ENCODE measurements at regions not wholly inside any gene's neighbourhood (a gene's known extent, or its start where the extent isn't known, plus 50 kb on each side); places are given as distances from the start of the nearest gene placed in this dataset.

DNA sequence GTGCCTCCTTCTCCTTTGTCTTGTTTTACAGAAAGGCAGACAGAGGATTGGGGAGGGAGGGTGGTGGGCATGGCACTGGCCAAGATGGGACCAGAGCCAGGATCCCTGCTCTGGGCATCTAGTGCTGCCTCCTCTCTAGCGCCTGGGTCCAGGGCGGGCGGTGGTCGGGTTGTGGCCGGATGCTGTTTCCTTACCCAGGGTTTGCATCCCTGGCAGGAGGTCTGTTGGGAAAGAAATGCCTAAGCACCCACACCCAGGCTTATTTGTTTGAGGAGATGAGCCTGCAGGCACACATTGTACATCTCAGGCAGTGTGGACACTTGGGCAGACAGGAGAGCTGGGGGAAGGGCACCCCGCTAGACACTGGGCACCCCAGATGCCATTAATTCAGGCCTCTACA is 102.3 kb upstream of the PCBD1 start:
- Histone ChIP-seq H3K9me3 (ENCODE audit: low read length) (no peaks in the 10 kb centered on the region), H2AFZ (ENCODE audit: low read length) (no peak overlapping the region), H4K20me1 (ENCODE audit: insufficient read depth, low read depth, low read length) (no peaks in the 10 kb centered on the region), H3K27ac (ENCODE audit: low read length) (no peak overlapping the region), H3K36me3 (ENCODE audit: insufficient read depth, low read length) (no peaks in the 10 kb centered on the region), H3K4me1 (ENCODE audit: low read length) (no peaks in the 10 kb centered on the region), H3K9ac (ENCODE audit: low read length) (no peak overlapping the region), H3K27me3 (ENCODE audit: low read length) (no peaks in the 10 kb centered on the region), H3K9me2 (replicated peaks; ENCODE audit: insufficient read depth, low read length) (no peaks in the 10 kb centered on the region), H3K4me2 (ENCODE audit: low read depth, low read length, poor library complexity, severe bottlenecking) (no peak overlapping the region), H3K4me3 (ENCODE audit: low read length) (no peak overlapping the region), H3K79me2 (ENCODE audit: low read length) (no peaks in the 10 kb centered on the region)
- no peak for DNase-seq

DNA sequence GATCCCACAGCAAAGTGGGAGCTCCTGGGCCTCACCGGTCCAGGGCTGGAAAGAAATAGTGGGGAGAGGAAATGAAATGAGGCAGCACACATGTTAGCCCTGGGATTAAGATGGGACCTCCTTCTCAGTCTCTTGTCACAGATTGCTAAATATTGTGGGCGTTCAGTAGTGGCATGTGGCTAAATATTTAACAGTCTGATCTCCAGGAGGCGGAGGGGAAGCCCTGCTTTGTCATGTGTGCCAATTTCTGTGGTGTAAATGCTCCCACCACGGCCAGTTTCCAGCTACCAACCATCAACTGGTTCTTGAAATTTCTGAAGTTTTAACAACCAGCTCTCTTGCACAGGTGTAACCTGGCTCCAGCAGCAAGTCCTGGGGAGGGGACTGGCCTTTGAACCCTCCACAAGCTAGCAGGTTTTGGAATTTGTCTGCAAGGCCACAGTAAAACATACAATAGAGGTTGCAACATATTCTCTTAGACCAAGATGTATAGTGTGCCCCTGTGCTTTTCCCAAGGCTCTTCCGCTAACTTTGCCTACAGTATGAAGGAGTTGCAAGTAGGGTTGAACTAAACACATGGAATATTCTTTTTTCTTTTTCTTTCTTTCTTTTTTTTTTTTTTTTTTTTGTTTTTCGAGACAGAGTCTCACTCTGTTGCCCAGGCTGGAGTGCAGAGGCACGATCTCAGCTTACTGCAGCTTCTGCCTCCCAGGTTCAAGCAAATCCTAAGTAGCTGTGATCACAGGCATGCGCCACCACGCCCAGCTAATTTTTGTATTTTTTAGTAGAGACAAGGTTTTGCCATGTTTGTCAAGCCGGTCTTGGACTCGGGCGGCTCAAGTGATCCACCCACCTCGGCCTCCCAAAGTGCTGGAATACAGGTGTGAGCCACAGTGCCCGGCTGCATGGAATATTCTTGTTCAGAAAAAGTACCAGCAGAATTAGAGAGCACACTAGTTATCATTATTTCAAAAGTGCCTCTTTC is 103.1 kb upstream of the PCBD1 start:
- no peaks in the 10 kb centered on the region for H3K36me3 ChIP-seq (ENCODE audit: insufficient read depth, low read length)
- H2AFZ ChIP-seq (ENCODE audit: low read length) = no peak overlapping the region
- no peaks in the 10 kb centered on the region for H3K4me1 ChIP-seq (ENCODE audit: low read length)
- no peaks in the 10 kb centered on the region for H4K20me1 ChIP-seq (ENCODE audit: insufficient read depth, low read depth, low read length)
- no peak overlapping the region for H3K9ac ChIP-seq (ENCODE audit: low read length)
- no peak for DNase-seq
- H3K9me2 ChIP-seq (replicated peaks; ENCODE audit: insufficient read depth, low read length) = no peaks in the 10 kb centered on the region
- H3K9me3 ChIP-seq (ENCODE audit: low read length) = no peaks in the 10 kb centered on the region
- H3K27me3 ChIP-seq (ENCODE audit: low read length) = no peaks in the 10 kb centered on the region
- H3K4me3 ChIP-seq (ENCODE audit: low read length) = no peak overlapping the region
- no peaks in the 10 kb centered on the region for H3K79me2 ChIP-seq (ENCODE audit: low read length)
- no peak overlapping the region for H3K4me2 ChIP-seq (ENCODE audit: low read depth, low read length, poor library complexity, severe bottlenecking)
- H3K27ac ChIP-seq (ENCODE audit: low read length) = no peak overlapping the region

DNA sequence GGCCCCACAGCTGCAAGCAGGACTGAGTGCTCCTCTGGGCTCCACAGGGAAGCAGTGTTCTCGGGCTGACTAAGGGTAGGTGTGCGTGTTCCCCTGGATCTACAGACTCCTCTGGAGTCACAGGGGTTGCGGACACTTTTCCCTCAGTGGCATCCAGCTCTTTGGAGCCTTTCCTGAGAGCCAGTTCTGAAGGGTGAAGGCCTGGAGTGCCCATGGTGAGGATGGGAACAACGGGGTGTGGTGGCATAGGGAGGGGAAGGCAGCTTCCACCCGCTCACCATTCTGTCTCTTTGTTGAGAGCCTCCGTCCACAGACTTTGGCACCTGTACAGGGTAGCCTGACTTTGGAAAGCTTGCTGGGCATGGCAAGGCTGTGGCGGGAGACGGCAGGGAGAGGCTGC is 104.1 kb upstream of the PCBD1 start:
- Histone ChIP-seq H3K4me2 (ENCODE audit: low read depth, low read length, poor library complexity, severe bottlenecking) (no peak overlapping the region), H4K20me1 (ENCODE audit: insufficient read depth, low read depth, low read length) (no peaks in the 10 kb centered on the region), H3K27ac (ENCODE audit: low read length) (no peak overlapping the region), H3K36me3 (ENCODE audit: insufficient read depth, low read length) (no peaks in the 10 kb centered on the region), H3K9me3 (ENCODE audit: low read length) (no peaks in the 10 kb centered on the region), H3K9me2 (replicated peaks; ENCODE audit: insufficient read depth, low read length) (no peaks in the 10 kb centered on the region), H3K4me3 (ENCODE audit: low read length) (no peak overlapping the region), H3K9ac (ENCODE audit: low read length) (no peak overlapping the region), H3K4me1 (ENCODE audit: low read length) (no peaks in the 10 kb centered on the region), H3K27me3 (ENCODE audit: low read length) (no peaks in the 10 kb centered on the region), H3K79me2 (ENCODE audit: low read length) (no peaks in the 10 kb centered on the region), H2AFZ (ENCODE audit: low read length) (no peak overlapping the region)
- no peak for DNase-seq

DNA sequence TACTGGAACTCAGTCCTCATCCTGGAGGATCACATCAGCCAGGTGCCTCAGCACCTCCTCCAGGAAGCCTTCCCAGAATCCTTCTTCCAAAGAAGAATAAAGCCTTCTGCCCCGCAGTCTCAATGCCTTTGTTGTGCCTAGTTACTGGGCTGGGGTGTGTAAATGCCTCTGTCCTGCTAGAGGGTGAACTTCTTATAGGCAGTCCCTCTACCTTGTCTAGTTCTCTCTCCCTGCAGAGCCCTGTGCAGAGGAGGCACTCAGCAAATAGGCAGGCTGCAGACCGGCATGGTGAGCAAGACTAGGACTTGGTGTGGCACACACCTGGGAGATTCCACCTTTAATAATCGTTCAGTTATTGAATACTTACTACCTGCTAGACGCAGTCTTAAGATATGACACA is 104.7 kb upstream of the PCBD1 start:
- no peaks in the 10 kb centered on the region for H3K9me2 ChIP-seq (replicated peaks; ENCODE audit: insufficient read depth, low read length)
- no peak overlapping the region for H3K4me2 ChIP-seq (ENCODE audit: low read depth, low read length, poor library complexity, severe bottlenecking)
- no peaks in the 10 kb centered on the region for H3K36me3 ChIP-seq (ENCODE audit: insufficient read depth, low read length)
- no peak overlapping the region for H3K27ac ChIP-seq (ENCODE audit: low read length)
- DNase-seq = no peak
- no peak overlapping the region for H3K9ac ChIP-seq (ENCODE audit: low read length)
- no peaks in the 10 kb centered on the region for H3K27me3 ChIP-seq (ENCODE audit: low read length)
- no peaks in the 10 kb centered on the region for H3K79me2 ChIP-seq (ENCODE audit: low read length)
- no peaks in the 10 kb centered on the region for H3K4me1 ChIP-seq (ENCODE audit: low read length)
- no peak overlapping the region for H2AFZ ChIP-seq (ENCODE audit: low read length)
- no peak overlapping the region for H3K4me3 ChIP-seq (ENCODE audit: low read length)
- H3K9me3 ChIP-seq (ENCODE audit: low read length) = no peaks in the 10 kb centered on the region
- H4K20me1 ChIP-seq (ENCODE audit: insufficient read depth, low read depth, low read length) = no peaks in the 10 kb centered on the region

DNA sequence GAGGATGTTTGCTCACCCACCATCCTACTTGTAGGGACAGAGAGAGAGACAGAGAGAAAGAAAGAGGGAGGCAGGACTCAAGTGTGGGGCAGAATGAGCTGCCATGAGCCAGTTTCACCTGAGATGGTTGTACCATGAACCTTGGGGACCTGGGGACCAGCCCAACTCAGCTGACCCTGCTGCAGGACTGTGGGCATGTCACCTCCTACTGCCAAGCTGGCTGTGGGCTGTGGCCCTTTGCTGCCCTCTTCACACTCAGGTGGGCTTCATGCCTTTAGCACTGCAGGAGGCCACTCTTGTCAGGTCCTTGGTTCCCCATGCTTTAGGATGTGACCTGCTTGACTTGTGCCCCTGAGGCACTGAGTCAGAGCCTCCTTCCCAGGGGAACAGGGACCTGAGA is 108.2 kb upstream of the PCBD1 start:
- no peaks in the 10 kb centered on the region for H3K79me2 ChIP-seq (ENCODE audit: low read length)
- H3K27ac ChIP-seq (ENCODE audit: low read length) = no peak overlapping the region
- H3K4me1 ChIP-seq (ENCODE audit: low read length) = no peaks in the 10 kb centered on the region
- H3K9ac ChIP-seq (ENCODE audit: low read length) = no peak overlapping the region
- no peaks in the 10 kb centered on the region for H3K27me3 ChIP-seq (ENCODE audit: low read length)
- H3K9me2 ChIP-seq (replicated peaks; ENCODE audit: insufficient read depth, low read length) = no peaks in the 10 kb centered on the region
- H3K4me3 ChIP-seq (ENCODE audit: low read length) = no peak overlapping the region
- no peak overlapping the region for H2AFZ ChIP-seq (ENCODE audit: low read length)
- H3K9me3 ChIP-seq (ENCODE audit: low read length) = no peaks in the 10 kb centered on the region
- no peaks in the 10 kb centered on the region for H3K36me3 ChIP-seq (ENCODE audit: insufficient read depth, low read length)
- no peak overlapping the region for H3K4me2 ChIP-seq (ENCODE audit: low read depth, low read length, poor library complexity, severe bottlenecking)
- no peak for DNase-seq
- H4K20me1 ChIP-seq (ENCODE audit: insufficient read depth, low read depth, low read length) = no peaks in the 10 kb centered on the region

DNA sequence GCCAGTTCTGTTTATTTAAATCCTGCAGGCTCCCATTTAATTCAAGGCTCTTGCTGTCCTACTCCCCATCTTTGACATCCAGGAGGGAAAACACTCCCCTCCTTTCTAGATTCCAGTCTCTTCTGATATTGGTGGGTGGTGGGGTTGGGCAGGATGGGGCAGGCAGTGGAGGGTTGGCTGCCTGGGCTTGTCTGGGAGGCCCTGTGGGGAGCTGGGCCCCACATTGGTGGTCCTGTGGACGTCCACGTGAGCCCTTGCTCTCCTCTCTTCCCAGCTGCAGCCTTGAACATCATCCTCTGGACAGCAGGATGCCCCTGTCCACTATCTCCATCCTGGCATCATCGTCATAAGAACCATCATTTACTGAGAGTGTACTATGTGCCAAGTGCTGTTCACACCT is 108.9 kb upstream of the PCBD1 start:
- H3K79me2 ChIP-seq (ENCODE audit: low read length) = no peaks in the 10 kb centered on the region
- no peak for DNase-seq
- no peak overlapping the region for H3K4me2 ChIP-seq (ENCODE audit: low read depth, low read length, poor library complexity, severe bottlenecking)
- no peak overlapping the region for H2AFZ ChIP-seq (ENCODE audit: low read length)
- H3K9me2 ChIP-seq (replicated peaks; ENCODE audit: insufficient read depth, low read length) = no peaks in the 10 kb centered on the region
- H3K9ac ChIP-seq (ENCODE audit: low read length) = no peak overlapping the region
- H3K27me3 ChIP-seq (ENCODE audit: low read length) = no peaks in the 10 kb centered on the region
- no peaks in the 10 kb centered on the region for H3K36me3 ChIP-seq (ENCODE audit: insufficient read depth, low read length)
- no peaks in the 10 kb centered on the region for H3K9me3 ChIP-seq (ENCODE audit: low read length)
- H3K27ac ChIP-seq (ENCODE audit: low read length) = no peak overlapping the region
- H3K4me3 ChIP-seq (ENCODE audit: low read length) = no peak overlapping the region
- no peaks in the 10 kb centered on the region for H3K4me1 ChIP-seq (ENCODE audit: low read length)
- no peaks in the 10 kb centered on the region for H4K20me1 ChIP-seq (ENCODE audit: insufficient read depth, low read depth, low read length)

DNA sequence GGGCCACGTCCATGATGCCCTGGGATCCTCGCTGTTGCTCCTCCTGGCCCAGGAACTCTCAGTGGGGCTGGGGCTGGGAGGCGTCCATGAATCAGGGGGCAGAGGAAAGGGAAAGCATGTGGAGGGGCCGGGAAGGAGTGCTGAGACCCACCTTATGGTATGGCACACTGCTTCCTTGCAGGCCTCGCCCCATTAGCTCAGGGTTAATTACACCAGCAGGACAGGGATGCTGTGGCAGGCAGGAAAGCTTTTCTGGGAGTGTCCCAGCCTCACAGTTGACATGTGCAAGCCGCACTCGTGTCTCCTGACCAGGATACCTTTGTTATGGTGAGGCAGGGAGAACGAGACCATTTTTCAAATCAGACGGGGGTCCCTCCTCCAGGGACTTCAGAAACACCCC is 109.7 kb upstream of the PCBD1 start:
- Histone ChIP-seq H3K4me1 (ENCODE audit: low read length) (no peaks in the 10 kb centered on the region), H4K20me1 (ENCODE audit: insufficient read depth, low read depth, low read length) (no peaks in the 10 kb centered on the region), H3K36me3 (ENCODE audit: insufficient read depth, low read length) (no peaks in the 10 kb centered on the region), H3K9me3 (ENCODE audit: low read length) (no peaks in the 10 kb centered on the region), H3K27me3 (ENCODE audit: low read length) (no peaks in the 10 kb centered on the region), H2AFZ (ENCODE audit: low read length) (no peak overlapping the region), H3K4me2 (ENCODE audit: low read depth, low read length, poor library complexity, severe bottlenecking) (no peak overlapping the region), H3K27ac (ENCODE audit: low read length) (no peak overlapping the region), H3K4me3 (ENCODE audit: low read length) (no peak overlapping the region), H3K79me2 (ENCODE audit: low read length) (no peaks in the 10 kb centered on the region), H3K9me2 (replicated peaks; ENCODE audit: insufficient read depth, low read length) (no peaks in the 10 kb centered on the region), H3K9ac (ENCODE audit: low read length) (no peak overlapping the region)
- no peak for DNase-seq

DNA sequence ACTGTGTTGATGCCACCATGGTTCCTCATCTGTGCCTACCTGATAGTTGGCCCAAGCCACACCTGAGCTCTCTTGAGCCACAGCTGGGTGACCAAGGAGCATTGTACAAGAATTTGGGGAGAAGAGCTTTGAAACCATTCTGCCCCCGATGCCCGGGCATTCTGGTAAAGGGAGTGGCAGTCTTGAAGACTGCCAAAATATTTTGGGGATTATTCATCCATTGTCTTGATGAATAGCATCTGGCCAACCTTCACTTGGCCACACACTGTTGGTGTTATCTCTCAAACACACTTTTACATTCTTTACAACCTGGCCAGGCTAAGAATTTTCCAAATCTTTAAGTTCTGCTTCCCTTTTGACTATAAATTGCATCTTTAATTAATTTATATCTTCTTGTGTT is 113.1 kb upstream of the PCBD1 start:
- H3K27ac ChIP-seq (ENCODE audit: low read length) = no peak overlapping the region
- no peak overlapping the region for H3K4me3 ChIP-seq (ENCODE audit: low read length)
- no peaks in the 10 kb centered on the region for H3K36me3 ChIP-seq (ENCODE audit: insufficient read depth, low read length)
- H3K4me2 ChIP-seq (ENCODE audit: low read depth, low read length, poor library complexity, severe bottlenecking) = no peak overlapping the region
- H3K9me2 ChIP-seq (replicated peaks; ENCODE audit: insufficient read depth, low read length) = no peaks in the 10 kb centered on the region
- H3K9ac ChIP-seq (ENCODE audit: low read length) = no peak overlapping the region
- H2AFZ ChIP-seq (ENCODE audit: low read length) = no peak overlapping the region
- no peaks in the 10 kb centered on the region for H4K20me1 ChIP-seq (ENCODE audit: insufficient read depth, low read depth, low read length)
- H3K27me3 ChIP-seq (ENCODE audit: low read length) = no peaks in the 10 kb centered on the region
- no peaks in the 10 kb centered on the region for H3K79me2 ChIP-seq (ENCODE audit: low read length)
- no peak for DNase-seq
- no peaks in the 10 kb centered on the region for H3K4me1 ChIP-seq (ENCODE audit: low read length)
- no peaks in the 10 kb centered on the region for H3K9me3 ChIP-seq (ENCODE audit: low read length)

Measured in Karpas-422 (cell line).